ENCODE measurements at regions not wholly inside any gene's neighbourhood (a gene's known extent, or its start where the extent isn't known, plus 50 kb on each side); places are given as distances from the start of the nearest gene placed in this dataset.

DNA sequence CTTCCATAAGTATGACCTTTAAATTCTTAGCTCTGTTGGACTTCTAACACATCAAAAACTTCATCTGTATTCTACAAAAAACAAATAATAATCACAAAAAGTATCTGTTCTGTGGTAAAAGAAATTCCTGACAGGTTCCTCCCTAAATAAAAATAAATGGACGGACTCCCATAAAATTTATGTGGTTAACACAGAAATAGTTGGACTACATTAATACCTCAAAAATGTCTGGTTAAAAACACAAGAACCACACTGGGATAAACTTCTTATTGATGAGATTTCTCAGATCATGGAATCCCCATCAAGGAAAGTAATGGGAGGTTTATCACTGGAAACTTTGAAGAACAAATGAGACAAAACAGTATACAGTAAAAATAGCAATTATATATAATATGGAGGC is 172.4 kb downstream of the MOXD1 start:
- FAIRE-seq (no peak), DNase-seq (ENCODE audit: low read depth, low spot score) (no peak)
- Histone ChIP-seq H3K79me2 (ENCODE audit: control insufficient read depth, insufficient read depth, low read length) (no peaks in the 10 kb centered on the region), H3K27me3 (ENCODE audit: control insufficient read depth, extremely low read depth, insufficient read depth, low read length) (no peaks in the 10 kb centered on the region), H3K27ac (ENCODE audit: control insufficient read depth, insufficient read depth, low read length) (no peak overlapping the region), H3K9me1 (ENCODE audit: control insufficient read depth, extremely low read depth, insufficient read depth, low read length) (no peaks in the 10 kb centered on the region), H2AFZ (ENCODE audit: control insufficient read depth, low read length) (no peak overlapping the region), H4K20me1 (ENCODE audit: control insufficient read depth, extremely low read depth, insufficient read depth, low read length) (no peaks in the 10 kb centered on the region), H3K9me3 (ENCODE audit: control insufficient read depth, low read depth, low read length) (peaks cover 2% of the 10 kb centered on the region), H3K9ac (ENCODE audit: control insufficient read depth, extremely low read depth, insufficient read depth, low read length) (no peak overlapping the region), H3K4me2 (ENCODE audit: control insufficient read depth, extremely low read depth, insufficient read depth, low read depth, low read length) (no peak overlapping the region), H3K4me3 (ENCODE audit: control insufficient read depth in 2 of 3, extremely low read depth in 1 of 3, insufficient read depth in 2 of 3, low read depth in 1 of 3, low read length in 3 of 3) (no peak overlapping the region), H3K36me3 (ENCODE audit: control insufficient read depth in 2 of 2, extremely low read depth in 1 of 2, insufficient read depth in 2 of 2, low read length in 2 of 2) (no peaks in the 10 kb centered on the region), H3K4me1 (ENCODE audit: control insufficient read depth, extremely low read depth, insufficient read depth, low read length) (no peaks in the 10 kb centered on the region)
- TF ChIP-seq, protein P1, sequence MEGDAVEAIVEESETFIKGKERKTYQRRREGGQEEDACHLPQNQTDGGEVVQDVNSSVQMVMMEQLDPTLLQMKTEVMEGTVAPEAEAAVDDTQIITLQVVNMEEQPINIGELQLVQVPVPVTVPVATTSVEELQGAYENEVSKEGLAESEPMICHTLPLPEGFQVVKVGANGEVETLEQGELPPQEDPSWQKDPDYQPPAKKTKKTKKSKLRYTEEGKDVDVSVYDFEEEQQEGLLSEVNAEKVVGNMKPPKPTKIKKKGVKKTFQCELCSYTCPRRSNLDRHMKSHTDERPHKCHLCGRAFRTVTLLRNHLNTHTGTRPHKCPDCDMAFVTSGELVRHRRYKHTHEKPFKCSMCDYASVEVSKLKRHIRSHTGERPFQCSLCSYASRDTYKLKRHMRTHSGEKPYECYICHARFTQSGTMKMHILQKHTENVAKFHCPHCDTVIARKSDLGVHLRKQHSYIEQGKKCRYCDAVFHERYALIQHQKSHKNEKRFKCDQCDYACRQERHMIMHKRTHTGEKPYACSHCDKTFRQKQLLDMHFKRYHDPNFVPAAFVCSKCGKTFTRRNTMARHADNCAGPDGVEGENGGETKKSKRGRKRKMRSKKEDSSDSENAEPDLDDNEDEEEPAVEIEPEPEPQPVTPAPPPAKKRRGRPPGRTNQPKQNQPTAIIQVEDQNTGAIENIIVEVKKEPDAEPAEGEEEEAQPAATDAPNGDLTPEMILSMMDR (optimal IDR thresholded peaks at IDR 0.05 in 1 of 3, IDR thresholded peaks at IDR 0.05 in 1 of 3, conservative IDR thresholded peaks at IDR 0.05 in 1 of 3; ENCODE audit: extremely low read depth in 1 of 3, insufficient read depth in 2 of 3, low read length in 3 of 3), result no peak
- TF ChIP-seq EZH2 (IDR thresholded peaks at IDR 0.05; ENCODE audit: low read length), result no peak
- dilution Hi-C loops (cut with MboI; ENCODE audit: extremely low pct_ligation_motif_present, low sequenced_read_pairs), result no loop called here

DNA sequence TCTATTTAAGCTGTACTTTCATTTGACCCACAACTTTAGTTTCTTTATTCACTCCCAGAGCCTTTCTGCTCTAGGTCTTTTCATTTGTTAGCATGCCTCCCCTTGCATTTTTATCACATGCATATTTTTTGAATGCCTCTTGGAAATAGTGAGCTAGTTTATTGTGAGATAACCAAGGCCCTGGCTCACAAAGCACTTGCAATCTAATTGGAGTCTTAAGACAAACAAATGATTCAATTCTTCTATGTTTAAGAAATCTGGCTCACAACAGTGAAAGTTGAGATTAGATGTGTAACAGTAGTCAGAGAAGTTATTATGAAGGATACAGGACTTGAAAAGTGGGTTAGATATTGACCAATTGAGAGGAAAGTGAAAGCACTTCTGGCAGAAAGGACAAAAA is 173.4 kb downstream of the MOXD1 start:
- H3K27ac ChIP-seq (ENCODE audit: control insufficient read depth, insufficient read depth, low read length), result no peak overlapping the region
- H3K4me3 ChIP-seq (ENCODE audit: control insufficient read depth in 2 of 3, extremely low read depth in 1 of 3, insufficient read depth in 2 of 3, low read depth in 1 of 3, low read length in 3 of 3), result no peak overlapping the region
- FAIRE-seq (no peak), DNase-seq (ENCODE audit: low read depth, low spot score) (no peak)
- H3K9ac ChIP-seq (ENCODE audit: control insufficient read depth, extremely low read depth, insufficient read depth, low read length), result no peak overlapping the region
- no peak overlapping the region for H2AFZ ChIP-seq (ENCODE audit: control insufficient read depth, low read length)
- H4K20me1 ChIP-seq (ENCODE audit: control insufficient read depth, extremely low read depth, insufficient read depth, low read length), result no peaks in the 10 kb centered on the region
- dilution Hi-C loops (cut with MboI; ENCODE audit: extremely low pct_ligation_motif_present, low sequenced_read_pairs), result no loop called here
- H3K27me3 ChIP-seq (ENCODE audit: control insufficient read depth, extremely low read depth, insufficient read depth, low read length), result no peaks in the 10 kb centered on the region
- H3K9me3 ChIP-seq (ENCODE audit: control insufficient read depth, low read depth, low read length), result peaks cover 2% of the 10 kb centered on the region
- H3K4me2 ChIP-seq (ENCODE audit: control insufficient read depth, extremely low read depth, insufficient read depth, low read depth, low read length), result no peak overlapping the region
- TF ChIP-seq EZH2 (IDR thresholded peaks at IDR 0.05; ENCODE audit: low read length), result no peak
- TF ChIP-seq, protein P1 (optimal IDR thresholded peaks at IDR 0.05 in 1 of 3, IDR thresholded peaks at IDR 0.05 in 1 of 3, conservative IDR thresholded peaks at IDR 0.05 in 1 of 3; ENCODE audit: extremely low read depth in 1 of 3, insufficient read depth in 2 of 3, low read length in 3 of 3), result no peak
- no peaks in the 10 kb centered on the region for H3K79me2 ChIP-seq (ENCODE audit: control insufficient read depth, insufficient read depth, low read length)
- H3K36me3 ChIP-seq (ENCODE audit: control insufficient read depth in 2 of 2, extremely low read depth in 1 of 2, insufficient read depth in 2 of 2, low read length in 2 of 2), result no peaks in the 10 kb centered on the region
- H3K9me1 ChIP-seq (ENCODE audit: control insufficient read depth, extremely low read depth, insufficient read depth, low read length), result no peaks in the 10 kb centered on the region
- H3K4me1 ChIP-seq (ENCODE audit: control insufficient read depth, extremely low read depth, insufficient read depth, low read length), result no peaks in the 10 kb centered on the region

Measured in keratinocyte (primary cell).